Left kidney (tissue), 1 donor: ENCODE measurements at regions not wholly inside any gene's neighbourhood (a gene's known extent, or its start where the extent isn't known, plus 50 kb on each side); places are given as distances from the start of the nearest gene placed in this dataset.
"Not testable (repeated sequence)": the region's sequence is repeated elsewhere in the genome, so short reads cannot be mapped to it uniquely, and the experiment has no call there.

Experiments
- DNase-seq: peaks from one replicate; pipeline ENCODE4 v3.0.0-alpha.2; 2013

- no peak for DNase-seq
These were observed 213.5 kb downstream of the VEGFC start for GRCh38 chr4:176579226-176579625.

GRCh38 chr4:176583278-176583677 lies 209.4 kb downstream of the VEGFC start:
- DNase-seq: no peak

GRCh38 chr4:176584031-176584606 lies 208.6 kb downstream of the VEGFC start:
- no peak for DNase-seq

GRCh38 chr4:176587920-176588319 lies 204.8 kb downstream of the VEGFC start:
- DNase-seq: no peak

- no peak for DNase-seq
These were observed 204.3 kb downstream of the VEGFC start for GRCh38 chr4:176588436-176588835.

GRCh38 chr4:176592976-176593670 lies 199.6 kb downstream of the VEGFC start:
- no peak for DNase-seq

GRCh38 chr4:176593943-176594342 lies 198.8 kb downstream of the VEGFC start:
- no peak for DNase-seq

GRCh38 chr4:176595257-176595656 lies 197.5 kb downstream of the VEGFC start:
- DNase-seq: no peak

- DNase-seq: no peak
These were observed 191.6 kb downstream of the VEGFC start for GRCh38 chr4:176601124-176601523.

- no peak for DNase-seq
These were observed 184.9 kb downstream of the VEGFC start for GRCh38 chr4:176607807-176608206.

- DNase-seq: no peak
These were observed 184.4 kb downstream of the VEGFC start for GRCh38 chr4:176608346-176608745.

GRCh38 chr4:176610594-176610993 lies 182.1 kb downstream of the VEGFC start:
- no peak for DNase-seq

GRCh38 chr4:176611381-176611780 lies 181.3 kb downstream of the VEGFC start:
- DNase-seq: no peak

GRCh38 chr4:176611951-176612350 lies 180.8 kb downstream of the VEGFC start:
- no peak for DNase-seq

- DNase-seq: no peak
These were observed 177.9 kb downstream of the VEGFC start for GRCh38 chr4:176614793-176615192.

GRCh38 chr4:176616151-176616550 lies 176.6 kb downstream of the VEGFC start:
- no peak for DNase-seq

GRCh38 chr4:176618138-176618537 lies 174.6 kb downstream of the VEGFC start:
- no peak for DNase-seq

- no peak for DNase-seq
These were observed 173.3 kb downstream of the VEGFC start for GRCh38 chr4:176619430-176619829.

- no peak for DNase-seq
These were observed 170.3 kb downstream of the VEGFC start for GRCh38 chr4:176622251-176622948.

- DNase-seq: not testable (repeated sequence)
These were observed 167.6 kb downstream of the VEGFC start for GRCh38 chr4:176624983-176625610.

GRCh38 chr4:176627916-176628315 lies 164.8 kb downstream of the VEGFC start:
- DNase-seq: no peak

GRCh38 chr4:176631611-176632010 lies 161.1 kb downstream of the VEGFC start:
- DNase-seq: no peak
